ENCODE measurements at regions not wholly inside any gene's neighbourhood (a gene's known extent, or its start where the extent isn't known, plus 50 kb on each side); places are given as distances from the start of the nearest gene placed in this dataset.

DNA sequence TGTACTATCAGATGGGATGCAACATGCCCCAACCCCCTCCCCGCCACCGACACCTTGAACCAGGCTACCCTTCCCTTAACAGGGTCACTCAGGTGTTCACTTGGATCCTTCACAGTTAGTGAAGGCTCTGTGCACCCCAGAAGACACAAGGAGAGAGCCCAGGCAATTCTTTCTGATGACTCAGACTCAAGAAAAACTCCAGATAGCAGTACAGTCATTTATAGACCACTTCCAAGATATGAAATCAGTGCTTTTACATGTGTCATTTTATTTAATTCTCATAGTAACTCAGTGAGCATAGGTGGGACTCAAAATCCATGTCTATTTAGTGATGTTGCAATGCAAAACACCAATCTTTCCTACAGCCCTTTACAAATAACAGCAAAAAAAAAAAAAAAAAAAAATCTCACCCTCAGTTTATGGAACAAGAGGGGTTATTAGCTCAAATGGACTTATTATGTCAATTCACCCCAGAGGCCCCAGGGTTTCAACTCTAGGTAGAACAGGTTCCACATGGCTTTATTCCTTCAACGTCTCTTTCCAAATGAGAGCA, 71.9 kb downstream of the FOXD1 start:
- TF ChIP-seq, protein P1, sequence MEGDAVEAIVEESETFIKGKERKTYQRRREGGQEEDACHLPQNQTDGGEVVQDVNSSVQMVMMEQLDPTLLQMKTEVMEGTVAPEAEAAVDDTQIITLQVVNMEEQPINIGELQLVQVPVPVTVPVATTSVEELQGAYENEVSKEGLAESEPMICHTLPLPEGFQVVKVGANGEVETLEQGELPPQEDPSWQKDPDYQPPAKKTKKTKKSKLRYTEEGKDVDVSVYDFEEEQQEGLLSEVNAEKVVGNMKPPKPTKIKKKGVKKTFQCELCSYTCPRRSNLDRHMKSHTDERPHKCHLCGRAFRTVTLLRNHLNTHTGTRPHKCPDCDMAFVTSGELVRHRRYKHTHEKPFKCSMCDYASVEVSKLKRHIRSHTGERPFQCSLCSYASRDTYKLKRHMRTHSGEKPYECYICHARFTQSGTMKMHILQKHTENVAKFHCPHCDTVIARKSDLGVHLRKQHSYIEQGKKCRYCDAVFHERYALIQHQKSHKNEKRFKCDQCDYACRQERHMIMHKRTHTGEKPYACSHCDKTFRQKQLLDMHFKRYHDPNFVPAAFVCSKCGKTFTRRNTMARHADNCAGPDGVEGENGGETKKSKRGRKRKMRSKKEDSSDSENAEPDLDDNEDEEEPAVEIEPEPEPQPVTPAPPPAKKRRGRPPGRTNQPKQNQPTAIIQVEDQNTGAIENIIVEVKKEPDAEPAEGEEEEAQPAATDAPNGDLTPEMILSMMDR (IDR thresholded peaks at IDR 0.05; ENCODE audit: poor library complexity), result no peak
- TF ChIP-seq EZH2 (IDR thresholded peaks at IDR 0.05; ENCODE audit: borderline replicate concordance) (no peak), EZH2phosphoT487 (IDR thresholded peaks at IDR 0.05; ENCODE audit: low read depth, severe bottlenecking, unreplicated experiment) (no peak)
